ENCODE measurements at regions not wholly inside any gene's neighbourhood (a gene's known extent, or its start where the extent isn't known, plus 50 kb on each side); places are given as distances from the start of the nearest gene placed in this dataset.

- Histone ChIP-seq H3K4me3 (replicated peaks; ENCODE audit: low read depth, low read length) (no peak overlapping the region), H3K27me3 (replicated peaks; ENCODE audit: control insufficient read depth, insufficient read depth, low read length) (no peaks in the 10 kb centered on the region; the same call in 1 of the 2 replicates), H3K36me3 (ENCODE audit: control insufficient read depth, insufficient read depth, low read length) (no peaks in the 10 kb centered on the region)
- no peak for TF ChIP-seq CTCF (IDR thresholded peaks at IDR 0.05; ENCODE audit: insufficient read depth, low read length, poor library complexity, severe bottlenecking)
- DNase-seq (ENCODE audit: extremely low read depth, insufficient read length) = no peak
Observed at GRCh38 chr4:147020456-147020855, 74.8 kb upstream of the TTC29 start.

GRCh38 chr4:147025042-147025441 lies 79.4 kb upstream of the TTC29 start:
- H3K27me3 ChIP-seq (replicated peaks; ENCODE audit: control insufficient read depth, insufficient read depth, low read length) = no peaks in the 10 kb centered on the region
- no peak for TF ChIP-seq CTCF (IDR thresholded peaks at IDR 0.05; ENCODE audit: insufficient read depth, low read length, poor library complexity, severe bottlenecking)
- H3K36me3 ChIP-seq (ENCODE audit: control insufficient read depth, insufficient read depth, low read length) = no peaks in the 10 kb centered on the region
- no peak overlapping the region for H3K4me3 ChIP-seq (replicated peaks; ENCODE audit: low read depth, low read length)
- no peak for DNase-seq (ENCODE audit: extremely low read depth, insufficient read length)

GRCh38 chr4:147029296-147029695 lies 83.6 kb upstream of the TTC29 start:
- Histone ChIP-seq H3K4me3 (replicated peaks; ENCODE audit: low read depth, low read length) (no peak overlapping the region), H3K36me3 (ENCODE audit: control insufficient read depth, insufficient read depth, low read length) (no peaks in the 10 kb centered on the region), H3K27me3 (replicated peaks; ENCODE audit: control insufficient read depth, insufficient read depth, low read length) (no peaks in the 10 kb centered on the region)
- no peak for DNase-seq (ENCODE audit: extremely low read depth, insufficient read length)
- TF ChIP-seq CTCF (IDR thresholded peaks at IDR 0.05; ENCODE audit: insufficient read depth, low read length, poor library complexity, severe bottlenecking) = no peak

- Histone ChIP-seq H3K36me3 (ENCODE audit: control insufficient read depth, insufficient read depth, low read length) (no peaks in the 10 kb centered on the region), H3K4me3 (replicated peaks; ENCODE audit: low read depth, low read length) (no peak overlapping the region), H3K27me3 (replicated peaks; ENCODE audit: control insufficient read depth, insufficient read depth, low read length) (no peaks in the 10 kb centered on the region; the same call in 1 of the 2 replicates)
- TF ChIP-seq CTCF (IDR thresholded peaks at IDR 0.05; ENCODE audit: insufficient read depth, low read length, poor library complexity, severe bottlenecking) = no peak
- DNase-seq (ENCODE audit: extremely low read depth, insufficient read length) = no peak
Observed at GRCh38 chr4:147034372-147034771, 88.7 kb upstream of the TTC29 start.

GRCh38 chr4:147037069-147037468 lies 91.4 kb upstream of the TTC29 start:
- no peak overlapping the region for H3K4me3 ChIP-seq (replicated peaks; ENCODE audit: low read depth, low read length)
- no peaks in the 10 kb centered on the region for H3K36me3 ChIP-seq (ENCODE audit: control insufficient read depth, insufficient read depth, low read length)
- TF ChIP-seq CTCF (IDR thresholded peaks at IDR 0.05; ENCODE audit: insufficient read depth, low read length, poor library complexity, severe bottlenecking) = no peak
- no peaks in the 10 kb centered on the region; the same call in none of the 2 replicates for H3K27me3 ChIP-seq (replicated peaks; ENCODE audit: control insufficient read depth, insufficient read depth, low read length)
- no peak for DNase-seq (ENCODE audit: extremely low read depth, insufficient read length)

GRCh38 chr4:147039976-147040575 lies 94.4 kb upstream of the TTC29 start:
- no peaks in the 10 kb centered on the region for H3K36me3 ChIP-seq (ENCODE audit: control insufficient read depth, insufficient read depth, low read length)
- no peak for TF ChIP-seq CTCF (IDR thresholded peaks at IDR 0.05; ENCODE audit: insufficient read depth, low read length, poor library complexity, severe bottlenecking)
- no peak overlapping the region for H3K4me3 ChIP-seq (replicated peaks; ENCODE audit: low read depth, low read length)
- no peak for DNase-seq (ENCODE audit: extremely low read depth, insufficient read length)
- H3K27me3 ChIP-seq (replicated peaks; ENCODE audit: control insufficient read depth, insufficient read depth, low read length) = no peaks in the 10 kb centered on the region; the same call in none of the 2 replicates

Measured in GM06990 (cell line).